Smooth muscle cell (in vitro differentiated cells): ENCODE measurements at regions not wholly inside any gene's neighbourhood (a gene's known extent, or its start where the extent isn't known, plus 50 kb on each side); places are given as distances from the start of the nearest gene placed in this dataset.

Source experiments
- DNase-seq: peaks from one replicate; lab custom pipeline; 2025; ENCODE audit not compliant: unreplicated experiment; lab: John Stamatoyannopoulos, UW
- H2AFZ ChIP-seq: fragments of 200-600 bp; sonication (generic); 2 replicates; pipeline ENCODE4 v1.6.0; 2016; ENCODE audit warnings: antibody characterized with exemption, low read depth, mild to moderate bottlenecking
- H3F3A ChIP-seq: fragments of 200-600 bp; sonication (generic); 2 replicates; pipeline ENCODE4 v1.6.0; 2017; ENCODE audit warnings: antibody characterized with exemption, low read depth
- H3K27ac ChIP-seq: fragments of 200-600 bp; sonication (generic); 2 replicates; pipeline ENCODE4 v1.5.1; 2016; ENCODE audit warnings: low read depth, mild to moderate bottlenecking
- H3K27me3 ChIP-seq: fragments of 200-600 bp; sonication (generic); 2 replicates; pipeline ENCODE4 v1.6.1; 2016; ENCODE audit warnings: low read depth, mild to moderate bottlenecking
- H3K36me3 ChIP-seq: fragments of 200-600 bp; sonication (generic); 2 replicates; pipeline ENCODE4 v1.5.1; 2016; ENCODE audit warnings: low read depth
- H3K4me1 ChIP-seq: fragments of 200-600 bp; sonication (generic); 2 replicates; pipeline ENCODE4 v1.5.1; 2016; ENCODE audit warnings: low read depth
- H3K4me2 ChIP-seq: fragments of 200-600 bp; sonication (generic); 2 replicates; pipeline ENCODE4 v1.6.0; 2016; ENCODE audit warnings: mild to moderate bottlenecking
- H3K4me3 ChIP-seq: fragments of 200-600 bp; sonication (generic); 2 replicates; pipeline ENCODE4 v1.5.1; 2016; ENCODE audit warnings: mild to moderate bottlenecking
- H3K79me2 ChIP-seq: fragments of 200-600 bp; sonication (generic); 2 replicates; pipeline ENCODE4 v1.6.0; 2016; ENCODE audit warnings: low read depth, mild to moderate bottlenecking
- H3K9ac ChIP-seq: fragments of 200-600 bp; sonication (generic); 2 replicates; pipeline ENCODE4 v1.6.0; 2016; ENCODE audit warnings: low read depth
- H3K9me3 ChIP-seq: fragments of 200-600 bp; sonication (generic); replicated peaks from 2 replicates; pipeline ENCODE4 v1.5.1; 2016; ENCODE audit warnings: low read depth
- H4K20me1 ChIP-seq: fragments of 200-600 bp; sonication (generic); 2 replicates; pipeline ENCODE4 v1.6.0; 2016; ENCODE audit warnings: low read depth
- WGBS: methylation state at CpG from one replicate; pipeline ENCODE4 v1.1.7; 2016; ENCODE audit warnings: low lambda C conversion rate; 5-methylcytosine and 5-hydroxymethylcytosine counted together
- TF ChIP-seq, protein P1 (sequence below): fragments of 200-600 bp; sonication (generic); IDR thresholded peaks from 2 replicates; pipeline ENCODE4 v1.5.1; 2017; ENCODE audit warnings: borderline replicate concordance, mild to moderate bottlenecking, antibody characterized with exemption; ENCODE audit not compliant: insufficient read depth, poor library complexity, severe bottlenecking

DNA sequence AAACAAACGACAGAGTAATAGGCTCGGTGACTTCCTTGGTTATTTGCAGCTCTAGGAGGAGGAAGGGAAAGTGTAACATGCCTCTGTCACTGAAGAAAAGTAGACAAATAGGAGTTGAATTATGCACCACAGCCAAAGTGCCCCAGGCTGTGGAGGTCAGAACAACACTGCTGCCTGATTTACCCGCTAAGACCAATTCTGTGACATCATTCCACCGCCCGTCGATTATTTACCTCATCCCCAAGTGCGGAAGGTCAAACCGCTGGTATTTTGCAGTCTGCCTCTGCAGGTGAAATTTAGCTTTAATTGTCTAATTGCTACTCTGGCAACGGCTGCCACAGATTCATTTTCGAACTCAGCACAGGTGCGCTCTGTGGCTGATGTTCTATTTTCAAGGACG is 106.3 kb upstream of the PRICKLE2 start:
- WGBS = 72% methylated on average over 12 of the region's 12 CpGs
- TF ChIP-seq, protein P1, sequence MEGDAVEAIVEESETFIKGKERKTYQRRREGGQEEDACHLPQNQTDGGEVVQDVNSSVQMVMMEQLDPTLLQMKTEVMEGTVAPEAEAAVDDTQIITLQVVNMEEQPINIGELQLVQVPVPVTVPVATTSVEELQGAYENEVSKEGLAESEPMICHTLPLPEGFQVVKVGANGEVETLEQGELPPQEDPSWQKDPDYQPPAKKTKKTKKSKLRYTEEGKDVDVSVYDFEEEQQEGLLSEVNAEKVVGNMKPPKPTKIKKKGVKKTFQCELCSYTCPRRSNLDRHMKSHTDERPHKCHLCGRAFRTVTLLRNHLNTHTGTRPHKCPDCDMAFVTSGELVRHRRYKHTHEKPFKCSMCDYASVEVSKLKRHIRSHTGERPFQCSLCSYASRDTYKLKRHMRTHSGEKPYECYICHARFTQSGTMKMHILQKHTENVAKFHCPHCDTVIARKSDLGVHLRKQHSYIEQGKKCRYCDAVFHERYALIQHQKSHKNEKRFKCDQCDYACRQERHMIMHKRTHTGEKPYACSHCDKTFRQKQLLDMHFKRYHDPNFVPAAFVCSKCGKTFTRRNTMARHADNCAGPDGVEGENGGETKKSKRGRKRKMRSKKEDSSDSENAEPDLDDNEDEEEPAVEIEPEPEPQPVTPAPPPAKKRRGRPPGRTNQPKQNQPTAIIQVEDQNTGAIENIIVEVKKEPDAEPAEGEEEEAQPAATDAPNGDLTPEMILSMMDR = no peak
- Histone ChIP-seq H4K20me1 (no peaks in the 10 kb centered on the region), H3K4me2 (no peak overlapping the region), H2AFZ (no peak overlapping the region), H3K9ac (no peak overlapping the region), H3K27me3 (no peaks in the 10 kb centered on the region), H3K4me1 (no peaks in the 10 kb centered on the region), H3K4me3 (no peak overlapping the region), H3K36me3 (no peaks in the 10 kb centered on the region), H3K27ac (peak overlapping the region; percentile 39), H3K9me3 (no peaks in the 10 kb centered on the region), H3F3A (no peaks in the 10 kb centered on the region), H3K79me2 (no peaks in the 10 kb centered on the region)
- no peak for DNase-seq

DNA sequence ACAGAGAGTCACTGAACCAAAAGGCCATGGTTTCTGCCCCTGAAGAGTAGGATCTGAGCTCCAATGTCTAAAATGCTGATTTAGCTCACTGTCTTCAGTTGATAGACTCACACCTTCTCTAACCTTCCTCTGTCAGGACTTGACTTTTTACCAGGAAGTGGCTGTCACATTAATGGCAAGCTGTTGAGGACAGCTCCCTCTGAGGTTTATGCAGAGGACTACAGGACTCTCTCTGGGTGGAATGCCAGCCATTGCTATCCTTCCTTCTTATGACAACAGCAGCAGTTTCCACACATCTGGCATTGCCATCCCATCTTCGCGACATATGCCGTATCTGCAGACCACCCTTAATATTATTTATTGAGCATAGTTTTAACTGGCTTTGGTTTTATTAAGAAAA is 103.8 kb upstream of the PRICKLE2 start:
- Histone ChIP-seq H4K20me1 (no peaks in the 10 kb centered on the region), H3K27ac (no peak overlapping the region), H3K27me3 (no peaks in the 10 kb centered on the region), H3K9ac (no peak overlapping the region), H2AFZ (no peak overlapping the region), H3K79me2 (no peaks in the 10 kb centered on the region), H3K4me2 (no peak overlapping the region), H3K36me3 (no peaks in the 10 kb centered on the region), H3K9me3 (no peaks in the 10 kb centered on the region), H3K4me3 (no peak overlapping the region), H3K4me1 (no peaks in the 10 kb centered on the region), H3F3A (no peaks in the 10 kb centered on the region)
- TF ChIP-seq, protein P1 = no peak
- DNase-seq = no peak
- WGBS = 98% methylated on average over 3 of the region's 3 CpGs

DNA sequence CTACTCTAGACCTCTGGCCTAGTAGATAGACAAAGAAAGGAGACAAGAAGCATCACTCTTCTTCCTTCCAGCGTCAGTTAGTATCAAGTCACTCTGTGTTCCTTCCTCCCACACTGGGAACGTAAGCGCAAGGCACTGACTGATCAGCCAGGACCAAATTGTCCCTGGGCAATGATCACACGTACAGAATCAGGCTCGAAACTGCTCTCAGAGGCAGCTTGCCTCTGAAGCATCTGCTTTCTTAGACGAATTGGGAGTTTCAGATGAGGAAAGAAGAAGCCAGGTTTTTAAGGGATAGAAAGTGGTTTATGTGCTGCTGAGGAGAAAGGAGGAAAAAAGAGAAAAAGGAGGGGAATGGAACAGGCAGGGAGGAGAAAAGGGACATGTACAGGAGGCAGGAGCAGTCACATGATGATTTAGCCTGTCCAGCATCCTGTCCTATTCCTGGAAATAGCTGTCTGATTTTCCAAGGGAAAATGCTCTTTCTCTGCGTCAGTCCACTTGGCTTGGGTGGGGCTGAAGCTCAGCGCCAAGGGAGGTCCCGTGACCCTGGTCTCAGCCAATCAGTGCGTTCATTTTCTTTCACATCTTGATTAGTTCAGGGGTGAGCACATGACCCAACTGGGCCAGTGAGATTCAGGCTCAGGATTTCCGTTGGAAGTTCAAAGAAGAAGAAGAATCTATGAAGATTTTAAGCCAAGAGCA is 102.0 kb upstream of the PRICKLE2 start:
- Histone ChIP-seq H3K4me1 (no peaks in the 10 kb centered on the region), H3K27me3 (no peaks in the 10 kb centered on the region), H3K36me3 (no peaks in the 10 kb centered on the region), H3K9me3 (no peaks in the 10 kb centered on the region), H4K20me1 (no peaks in the 10 kb centered on the region), H2AFZ (no peak overlapping the region), H3K4me3 (no peak overlapping the region), H3K27ac (no peak overlapping the region), H3K4me2 (no peak overlapping the region), H3K79me2 (no peaks in the 10 kb centered on the region), H3K9ac (no peak overlapping the region), H3F3A (no peaks in the 10 kb centered on the region)
- TF ChIP-seq, protein P1 = no peak
- WGBS = 85% methylated on average over 11 of the region's 11 CpGs
- no peak for DNase-seq

DNA sequence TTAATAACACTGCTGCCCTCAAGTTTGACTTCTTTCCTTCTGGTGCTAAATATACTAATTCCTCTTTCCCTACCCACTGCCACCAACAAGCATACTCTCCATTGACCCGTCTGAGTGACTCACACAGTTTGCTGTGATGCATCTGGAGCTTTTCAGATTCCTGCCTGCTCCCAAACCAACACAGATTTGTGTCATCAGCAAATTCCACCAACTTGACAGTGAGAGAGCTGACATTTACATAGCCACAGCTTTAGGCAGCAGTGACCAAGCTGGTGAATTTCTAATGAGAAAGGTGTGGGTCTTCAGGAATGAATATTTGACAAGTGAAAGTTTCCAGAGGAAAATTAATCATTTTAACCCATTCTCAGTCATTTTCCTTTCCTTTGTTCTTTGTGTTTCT is 96.5 kb upstream of the PRICKLE2 start:
- Histone ChIP-seq H3K27me3 (no peaks in the 10 kb centered on the region), H3K36me3 (no peaks in the 10 kb centered on the region), H3K4me2 (peak overlapping the region; percentile 70), H2AFZ (no peak overlapping the region), H3K4me3 (no peak overlapping the region), H3K4me1 (peaks cover 4% of the 10 kb centered on the region), H3K79me2 (no peaks in the 10 kb centered on the region), H3F3A (no peaks in the 10 kb centered on the region), H3K9ac (no peak overlapping the region), H3K9me3 (no peaks in the 10 kb centered on the region), H4K20me1 (no peaks in the 10 kb centered on the region), H3K27ac (peak overlapping the region; percentile 70)
- TF ChIP-seq, protein P1 = no peak
- DNase-seq = no peak
- WGBS = 0% methylated on average over 1 of the region's 1 CpG
